HL-60 (cell line): ENCODE measurements at regions not wholly inside any gene's neighbourhood (a gene's known extent, or its start where the extent isn't known, plus 50 kb on each side); places are given as distances from the start of the nearest gene placed in this dataset.
A peak's percentile ranks its signal among the peaks of the same experiment; 100 is the strongest.
"Not testable (repeated sequence)": the region's sequence is repeated elsewhere in the genome, so short reads cannot be mapped to it uniquely, and the experiment has no call there.

Source experiments
- DNase-seq, 2 experiments: peaks; one replicate each; pipeline ENCODE4 v3.0.0-alpha.2; 2010 to 2020; ENCODE audit warnings: low read depth in 1 of 2, low spot score in 1 of 2
- H3K27ac ChIP-seq: fragments of 250-450 bp; sonication (Bioruptor Pico); replicated peaks from 2 replicates; pipeline ENCODE4 v1.5.1; 2020; ENCODE audit warnings: mild to moderate bottlenecking, moderate library complexity
- H3K27me3 ChIP-seq: fragments of 250-450 bp; sonication (Bioruptor Pico); 2 replicates; pipeline ENCODE4 v1.5.1; 2021; ENCODE audit warnings: mild to moderate bottlenecking, moderate library complexity; ENCODE audit not compliant: insufficient read depth, poor library complexity, severe bottlenecking
- H3K4me3 ChIP-seq: replicated peaks from 2 replicates; pipeline ENCODE4 v1.5.1; 2011; ENCODE audit warnings: mild to moderate bottlenecking, control low read depth, low read length; ENCODE audit not compliant: insufficient read depth
- CTCF ChIP-seq: IDR thresholded peaks from one replicate; pipeline ENCODE4 v1.5.1; 2011; ENCODE audit warnings: low read length, control low read depth, inconsistent platforms; ENCODE audit not compliant: insufficient read depth
- GABPA ChIP-seq: IDR thresholded peaks from 2 replicates; pipeline ENCODE4 v1.6.1; 2012; ENCODE audit warnings: low read depth
- POLR2AphosphoS5 ChIP-seq: IDR thresholded peaks from 2 replicates; pipeline ENCODE4 v1.6.1; 2012; ENCODE audit warnings: low read depth
- REST ChIP-seq: IDR thresholded peaks from 2 replicates; pipeline ENCODE4 v1.6.1; 2012; ENCODE audit warnings: low read depth; ENCODE audit not compliant: insufficient replicate concordance
- SPI1 ChIP-seq: IDR thresholded peaks from 2 replicates; pipeline ENCODE4 v1.6.1; 2012; ENCODE audit warnings: low read depth, mild to moderate bottlenecking, borderline replicate concordance

- not testable (repeated sequence) for H3K27me3 ChIP-seq, DNase-seq, H3K27ac ChIP-seq, H3K4me3 ChIP-seq
These were observed 1481.6 kb downstream of the RPIA start for GRCh38 chr2:90173081-90173480.

- not testable (repeated sequence) for DNase-seq, H3K27ac ChIP-seq, H3K27me3 ChIP-seq, H3K4me3 ChIP-seq
These were observed 1488.1 kb downstream of the RPIA start for GRCh38 chr2:90179591-90179990.

- Histone ChIP-seq H3K27ac (no peak overlapping the region), H3K4me3 (no peak overlapping the region), H3K27me3 (peaks cover 4% of the 10 kb centered on the region)
- peak in 1 of 2 experiments; percentile 3 for DNase-seq
- TF ChIP-seq REST (no peak), POLR2AphosphoS5 (no peak), SPI1 (no peak), GABPA (no peak), CTCF (no peak)
These were observed 1516.1 kb downstream of the RPIA start for GRCh38 chr2:90207454-90208058.

- DNase-seq, result no peak
- Histone ChIP-seq H3K4me3 (no peak overlapping the region), H3K27me3 (no peaks in the 10 kb centered on the region), H3K27ac (no peak overlapping the region)
- TF ChIP-seq GABPA (no peak), POLR2AphosphoS5 (no peak), REST (no peak), SPI1 (no peak), CTCF (no peak)
These were observed 1517.5 kb downstream of the RPIA start for GRCh38 chr2:90209009-90209408.

- Histone ChIP-seq H3K27me3 (no peaks in the 10 kb centered on the region), H3K4me3 (no peak overlapping the region), H3K27ac (no peak overlapping the region)
- no peak for DNase-seq
- no peak for TF ChIP-seq REST
These were observed 1518.3 kb downstream of the RPIA start for GRCh38 chr2:90209806-90210205.

- not testable (repeated sequence) for H3K27ac ChIP-seq, H3K27me3 ChIP-seq, H3K4me3 ChIP-seq, DNase-seq
These were observed 1524.4 kb downstream of the RPIA start for GRCh38 chr2:90215880-90216279.

- H3K27ac ChIP-seq, H3K4me3 ChIP-seq, DNase-seq, H3K27me3 ChIP-seq: not testable (repeated sequence)
These were observed 1525.3 kb downstream of the RPIA start for GRCh38 chr2:90216801-90217200.
